Panc1 (cell line): ENCODE measurements at regions not wholly inside any gene's neighbourhood (a gene's known extent, or its start where the extent isn't known, plus 50 kb on each side); places are given as distances from the start of the nearest gene placed in this dataset.

Experiments
- TF ChIP-seq, protein P1 (sequence below): fragments of 450-650 bp; IDR thresholded peaks from 2 replicates; pipeline ENCODE4 v1.5.1; 2017; ENCODE audit warnings: mild to moderate bottlenecking
- TF ChIP-seq, protein P2 (sequence below), 2 experiments: IDR thresholded peaks; 2 replicates each; pipeline ENCODE4 v1.6.1; 2011 to 2012; ENCODE audit warnings: low read depth in 2 of 2, control low read depth in 1 of 2, low read length in 1 of 2, mild to moderate bottlenecking in 1 of 2, moderate library complexity in 1 of 2; ENCODE audit not compliant: insufficient read depth in 1 of 2

DNA sequence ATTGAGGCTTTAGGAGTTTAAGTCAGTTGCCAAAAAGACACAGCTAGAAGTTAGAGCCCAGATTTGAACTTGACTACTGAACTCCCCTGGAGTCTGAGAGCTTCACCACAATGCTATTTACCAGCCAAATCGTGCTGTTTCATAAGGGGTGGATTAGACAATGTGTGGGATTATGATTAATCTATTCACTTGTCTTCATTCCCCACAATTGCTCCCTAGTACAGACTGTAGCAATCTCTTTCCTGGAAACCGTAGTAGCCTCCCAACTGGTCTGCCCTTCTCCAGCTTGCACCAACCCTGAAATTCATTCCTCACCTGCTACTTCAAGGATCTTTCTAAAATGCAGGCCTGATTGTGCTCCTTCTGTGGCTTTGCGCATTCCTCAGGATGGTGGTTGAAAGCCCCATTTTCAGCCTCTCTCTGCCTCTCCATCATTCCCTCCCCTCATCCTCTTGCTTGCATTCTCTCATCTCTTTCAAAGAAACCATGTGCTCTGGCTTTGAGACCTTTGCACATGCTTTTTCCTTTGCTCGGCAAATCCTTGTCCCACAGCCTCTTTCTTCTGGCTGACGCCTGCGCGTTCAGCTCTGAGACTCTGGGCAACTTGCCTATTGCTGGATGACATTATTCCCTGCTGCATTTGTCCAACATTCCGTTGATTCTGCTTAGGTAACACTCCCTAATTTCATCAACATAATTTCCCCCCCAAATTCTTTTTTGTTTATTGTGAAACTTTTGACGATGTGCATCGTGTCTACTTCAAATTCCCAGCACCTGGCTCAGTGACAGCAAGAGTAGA lies 145.1 kb downstream of the ADRA2A start:
- TF ChIP-seq, protein P1, sequence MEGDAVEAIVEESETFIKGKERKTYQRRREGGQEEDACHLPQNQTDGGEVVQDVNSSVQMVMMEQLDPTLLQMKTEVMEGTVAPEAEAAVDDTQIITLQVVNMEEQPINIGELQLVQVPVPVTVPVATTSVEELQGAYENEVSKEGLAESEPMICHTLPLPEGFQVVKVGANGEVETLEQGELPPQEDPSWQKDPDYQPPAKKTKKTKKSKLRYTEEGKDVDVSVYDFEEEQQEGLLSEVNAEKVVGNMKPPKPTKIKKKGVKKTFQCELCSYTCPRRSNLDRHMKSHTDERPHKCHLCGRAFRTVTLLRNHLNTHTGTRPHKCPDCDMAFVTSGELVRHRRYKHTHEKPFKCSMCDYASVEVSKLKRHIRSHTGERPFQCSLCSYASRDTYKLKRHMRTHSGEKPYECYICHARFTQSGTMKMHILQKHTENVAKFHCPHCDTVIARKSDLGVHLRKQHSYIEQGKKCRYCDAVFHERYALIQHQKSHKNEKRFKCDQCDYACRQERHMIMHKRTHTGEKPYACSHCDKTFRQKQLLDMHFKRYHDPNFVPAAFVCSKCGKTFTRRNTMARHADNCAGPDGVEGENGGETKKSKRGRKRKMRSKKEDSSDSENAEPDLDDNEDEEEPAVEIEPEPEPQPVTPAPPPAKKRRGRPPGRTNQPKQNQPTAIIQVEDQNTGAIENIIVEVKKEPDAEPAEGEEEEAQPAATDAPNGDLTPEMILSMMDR: no peak
- TF ChIP-seq, protein P2, sequence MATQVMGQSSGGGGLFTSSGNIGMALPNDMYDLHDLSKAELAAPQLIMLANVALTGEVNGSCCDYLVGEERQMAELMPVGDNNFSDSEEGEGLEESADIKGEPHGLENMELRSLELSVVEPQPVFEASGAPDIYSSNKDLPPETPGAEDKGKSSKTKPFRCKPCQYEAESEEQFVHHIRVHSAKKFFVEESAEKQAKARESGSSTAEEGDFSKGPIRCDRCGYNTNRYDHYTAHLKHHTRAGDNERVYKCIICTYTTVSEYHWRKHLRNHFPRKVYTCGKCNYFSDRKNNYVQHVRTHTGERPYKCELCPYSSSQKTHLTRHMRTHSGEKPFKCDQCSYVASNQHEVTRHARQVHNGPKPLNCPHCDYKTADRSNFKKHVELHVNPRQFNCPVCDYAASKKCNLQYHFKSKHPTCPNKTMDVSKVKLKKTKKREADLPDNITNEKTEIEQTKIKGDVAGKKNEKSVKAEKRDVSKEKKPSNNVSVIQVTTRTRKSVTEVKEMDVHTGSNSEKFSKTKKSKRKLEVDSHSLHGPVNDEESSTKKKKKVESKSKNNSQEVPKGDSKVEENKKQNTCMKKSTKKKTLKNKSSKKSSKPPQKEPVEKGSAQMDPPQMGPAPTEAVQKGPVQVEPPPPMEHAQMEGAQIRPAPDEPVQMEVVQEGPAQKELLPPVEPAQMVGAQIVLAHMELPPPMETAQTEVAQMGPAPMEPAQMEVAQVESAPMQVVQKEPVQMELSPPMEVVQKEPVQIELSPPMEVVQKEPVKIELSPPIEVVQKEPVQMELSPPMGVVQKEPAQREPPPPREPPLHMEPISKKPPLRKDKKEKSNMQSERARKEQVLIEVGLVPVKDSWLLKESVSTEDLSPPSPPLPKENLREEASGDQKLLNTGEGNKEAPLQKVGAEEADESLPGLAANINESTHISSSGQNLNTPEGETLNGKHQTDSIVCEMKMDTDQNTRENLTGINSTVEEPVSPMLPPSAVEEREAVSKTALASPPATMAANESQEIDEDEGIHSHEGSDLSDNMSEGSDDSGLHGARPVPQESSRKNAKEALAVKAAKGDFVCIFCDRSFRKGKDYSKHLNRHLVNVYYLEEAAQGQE (IDR thresholded peaks at IDR 0.05; ENCODE audit: insufficient read depth in 1 of 2, low read depth in 2 of 2, low read length in 1 of 2): no peak
